Left ventricle myocardium inferior (tissue), 1 donor: ENCODE measurements at regions not wholly inside any gene's neighbourhood (a gene's known extent, or its start where the extent isn't known, plus 50 kb on each side); places are given as distances from the start of the nearest gene placed in this dataset.
"Not testable (repeated sequence)": the region's sequence is repeated elsewhere in the genome, so short reads cannot be mapped to it uniquely, and the experiment has no call there.

Experiments used
- DNase-seq: peaks from one replicate; pipeline ENCODE4 v3.0.0-alpha.2; 2020
- H3K27ac ChIP-seq: fragments of 200-600 bp; replicated peaks from 2 replicates; pipeline ENCODE4 v1.8.0; 2021
- H3K27me3 ChIP-seq: fragments of 200-600 bp; 2 replicates; pipeline ENCODE4 v1.8.0; 2021; ENCODE audit warnings: low read depth
- H3K36me3 ChIP-seq: fragments of 200-600 bp; 2 replicates; pipeline ENCODE4 v1.8.0; 2021
- H3K4me1 ChIP-seq: fragments of 200-600 bp; 2 replicates; pipeline ENCODE4 v1.8.0; 2021
- H3K4me3 ChIP-seq: fragments of 200-600 bp; 2 replicates; pipeline ENCODE4 v1.8.0; 2021; ENCODE audit warnings: mild to moderate bottlenecking, moderate library complexity
- H3K9me3 ChIP-seq: fragments of 200-600 bp; replicated peaks from 2 replicates; pipeline ENCODE4 v1.8.0; 2021
- CTCF ChIP-seq: fragments of 200-600 bp; IDR thresholded peaks from 2 replicates; pipeline ENCODE4 v1.8.0; 2021; ENCODE audit warnings: antibody characterized with exemption, mild to moderate bottlenecking, borderline replicate concordance
- intact Hi-C: fragments of 100-400 bp; cut with micrococcal nuclease; formaldehyde crosslinking; loops from one replicate; pipeline ENCODE4 v1.11.0; 2022
- donor health status: DM: no; HTN: yes; CAD: no; lungs with severe emphysema.

- H3K4me3 ChIP-seq = no peak overlapping the region
- peaks cover 21% of the 10 kb centered on the region for H3K9me3 ChIP-seq
- no peak for DNase-seq
- no peaks in the 10 kb centered on the region for H3K27me3 ChIP-seq
- no peaks in the 10 kb centered on the region for H3K36me3 ChIP-seq
- intact Hi-C loops = no loop called here
- H3K27ac ChIP-seq = no peak overlapping the region
- no peaks in the 10 kb centered on the region for H3K4me1 ChIP-seq
- TF ChIP-seq CTCF = no peak
These were observed 1636.8 kb downstream of the PCDH9 start for GRCh38 chr13:65593298-65593874.

- Histone ChIP-seq H3K36me3 (no peaks in the 10 kb centered on the region), H3K4me3 (no peak overlapping the region), H3K27me3 (no peaks in the 10 kb centered on the region), H3K4me1 (no peaks in the 10 kb centered on the region), H3K9me3 (peaks cover 21% of the 10 kb centered on the region), H3K27ac (no peak overlapping the region)
- TF ChIP-seq CTCF = no peak
- intact Hi-C loops = no loop called here
- no peak for DNase-seq
These were observed 1637.4 kb downstream of the PCDH9 start for GRCh38 chr13:65592731-65593130.

- no peak for TF ChIP-seq CTCF
- DNase-seq = no peak
- H3K27ac ChIP-seq = no peak overlapping the region
- H3K27me3 ChIP-seq = no peaks in the 10 kb centered on the region
- H3K4me3 ChIP-seq = no peak overlapping the region
- no peaks in the 10 kb centered on the region for H3K4me1 ChIP-seq
- H3K36me3 ChIP-seq = no peaks in the 10 kb centered on the region
- peaks cover 12% of the 10 kb centered on the region for H3K9me3 ChIP-seq
- intact Hi-C loops = no loop called here
These were observed 1644.8 kb downstream of the PCDH9 start for GRCh38 chr13:65585346-65585745.

- TF ChIP-seq CTCF = no peak
- DNase-seq = no peak
- intact Hi-C loops = no loop called here
- Histone ChIP-seq H3K27me3 (no peaks in the 10 kb centered on the region), H3K36me3 (no peaks in the 10 kb centered on the region), H3K27ac (no peak overlapping the region), H3K4me1 (no peaks in the 10 kb centered on the region), H3K9me3 (peaks cover 3% of the 10 kb centered on the region), H3K4me3 (no peak overlapping the region)
These were observed 1646.0 kb downstream of the PCDH9 start for GRCh38 chr13:65584126-65584525.

GRCh38 chr13:65582160-65582559 lies 1648.0 kb downstream of the PCDH9 start:
- Histone ChIP-seq H3K36me3 (no peaks in the 10 kb centered on the region), H3K4me3 (no peak overlapping the region), H3K27ac (no peak overlapping the region), H3K4me1 (no peaks in the 10 kb centered on the region), H3K27me3 (no peaks in the 10 kb centered on the region), H3K9me3 (peaks cover 3% of the 10 kb centered on the region)
- intact Hi-C loops = no loop called here
- no peak for TF ChIP-seq CTCF
- no peak for DNase-seq

- H3K27me3 ChIP-seq, intact Hi-C loops, H3K4me1 ChIP-seq, DNase-seq, H3K9me3 ChIP-seq, H3K4me3 ChIP-seq, H3K27ac ChIP-seq, H3K36me3 ChIP-seq: not testable (repeated sequence)
These were observed 1665.6 kb downstream of the PCDH9 start for GRCh38 chr13:65564561-65564960.
